ENCODE measurements at regions not wholly inside any gene's neighbourhood (a gene's known extent, or its start where the extent isn't known, plus 50 kb on each side); places are given as distances from the start of the nearest gene placed in this dataset.

GRCh38 chr10:29041616-29042015, 247.3 kb upstream of the LYZL1 start:
- Histone ChIP-seq H3K4me3 (ENCODE audit: insufficient read depth, low read depth, low read length) (no peak overlapping the region), H3K27me3 (ENCODE audit: insufficient read depth, low read length) (no peaks in the 10 kb centered on the region), H3K36me3 (ENCODE audit: insufficient read depth, low read length) (no peaks in the 10 kb centered on the region), H3K9ac (ENCODE audit: low read length) (no peak overlapping the region), H3K79me2 (ENCODE audit: insufficient read depth, low read length) (no peaks in the 10 kb centered on the region), H3K4me2 (ENCODE audit: low read length) (no peak overlapping the region), H3K27ac (ENCODE audit: low read depth, low read length) (no peak overlapping the region), H2AFZ (ENCODE audit: low read depth, low read length) (no peak overlapping the region), H3K9me3 (ENCODE audit: insufficient read depth, low read depth, low read length) (no peaks in the 10 kb centered on the region), H3K4me1 (ENCODE audit: insufficient read depth, low read length) (peaks cover 12% of the 10 kb centered on the region), H4K20me1 (ENCODE audit: insufficient read depth, low read length) (no peaks in the 10 kb centered on the region)
- FAIRE-seq (no peak), DNase-seq (ENCODE audit: low read depth) (peak; percentile 51)
- no peak overlapping the region for H3K4me3 Mint-ChIP-seq (ENCODE audit: unreplicated experiment)
- H3K27me3 Mint-ChIP-seq (ENCODE audit: low read depth, unreplicated experiment): no peaks in the 10 kb centered on the region
- peaks cover 4% of the 10 kb centered on the region for H3K9me3 Mint-ChIP-seq (ENCODE audit: unreplicated experiment)
- TF ChIP-seq CTCF (IDR thresholded peaks at IDR 0.05; ENCODE audit: insufficient read depth, low read depth, low read length) (no peak), EZH2 (IDR thresholded peaks at IDR 0.05; ENCODE audit: insufficient read depth, low read length) (no peak)
- H3K36me3 Mint-ChIP-seq (ENCODE audit: low read depth, unreplicated experiment): no peaks in the 10 kb centered on the region
- H3K27ac Mint-ChIP-seq (ENCODE audit: unreplicated experiment): no peak overlapping the region
- H3K4me1 Mint-ChIP-seq (ENCODE audit: low read depth, unreplicated experiment): peaks cover 19% of the 10 kb centered on the region

- no peak overlapping the region for H3K27ac ChIP-seq (ENCODE audit: low read depth, low read length)
- no peaks in the 10 kb centered on the region for H3K36me3 Mint-ChIP-seq (ENCODE audit: low read depth, unreplicated experiment)
- no peak overlapping the region for H3K4me3 Mint-ChIP-seq (ENCODE audit: unreplicated experiment)
- no peaks in the 10 kb centered on the region for H3K4me1 Mint-ChIP-seq (ENCODE audit: low read depth, unreplicated experiment)
- no peaks in the 10 kb centered on the region for H3K79me2 ChIP-seq (ENCODE audit: insufficient read depth, low read length)
- H3K27me3 Mint-ChIP-seq (ENCODE audit: low read depth, unreplicated experiment): peaks cover 2% of the 10 kb centered on the region
- H3K36me3 ChIP-seq (ENCODE audit: insufficient read depth, low read length): no peaks in the 10 kb centered on the region
- H3K4me3 ChIP-seq (ENCODE audit: insufficient read depth, low read depth, low read length): no peak overlapping the region
- no peak overlapping the region for H2AFZ ChIP-seq (ENCODE audit: low read depth, low read length)
- H3K4me1 ChIP-seq (ENCODE audit: insufficient read depth, low read length): no peaks in the 10 kb centered on the region
- DNase-seq (ENCODE audit: low read depth) (no peak), FAIRE-seq (no peak)
- no peak for TF ChIP-seq CTCF (IDR thresholded peaks at IDR 0.05; ENCODE audit: insufficient read depth, low read depth, low read length)
- no peak for TF ChIP-seq EZH2 (IDR thresholded peaks at IDR 0.05; ENCODE audit: insufficient read depth, low read length)
- no peak overlapping the region for H3K27ac Mint-ChIP-seq (ENCODE audit: unreplicated experiment)
- H3K9ac ChIP-seq (ENCODE audit: low read length): no peak overlapping the region
- no peak overlapping the region for H3K4me2 ChIP-seq (ENCODE audit: low read length)
- peaks cover 6% of the 10 kb centered on the region for H3K27me3 ChIP-seq (ENCODE audit: insufficient read depth, low read length)
- no peaks in the 10 kb centered on the region for H4K20me1 ChIP-seq (ENCODE audit: insufficient read depth, low read length)
- H3K9me3 Mint-ChIP-seq (ENCODE audit: unreplicated experiment): peaks cover 3% of the 10 kb centered on the region
- H3K9me3 ChIP-seq (ENCODE audit: insufficient read depth, low read depth, low read length): no peaks in the 10 kb centered on the region
Observed at GRCh38 chr10:29048506-29048905, 240.4 kb upstream of the LYZL1 start.

GRCh38 chr10:29050081-29050480, 238.8 kb upstream of the LYZL1 start:
- no peaks in the 10 kb centered on the region for H3K36me3 Mint-ChIP-seq (ENCODE audit: low read depth, unreplicated experiment)
- DNase-seq (ENCODE audit: low read depth): no peak
- no peak for FAIRE-seq
- no peaks in the 10 kb centered on the region for H3K9me3 ChIP-seq (ENCODE audit: insufficient read depth, low read depth, low read length)
- no peaks in the 10 kb centered on the region for H3K79me2 ChIP-seq (ENCODE audit: insufficient read depth, low read length)
- no peaks in the 10 kb centered on the region for H3K4me1 ChIP-seq (ENCODE audit: insufficient read depth, low read length)
- TF ChIP-seq CTCF (IDR thresholded peaks at IDR 0.05; ENCODE audit: insufficient read depth, low read depth, low read length) (no peak), EZH2 (IDR thresholded peaks at IDR 0.05; ENCODE audit: insufficient read depth, low read length) (no peak)
- H3K27ac Mint-ChIP-seq (ENCODE audit: unreplicated experiment): no peak overlapping the region
- no peaks in the 10 kb centered on the region for H3K4me1 Mint-ChIP-seq (ENCODE audit: low read depth, unreplicated experiment)
- H3K4me2 ChIP-seq (ENCODE audit: low read length): no peak overlapping the region
- H4K20me1 ChIP-seq (ENCODE audit: insufficient read depth, low read length): no peaks in the 10 kb centered on the region
- H2AFZ ChIP-seq (ENCODE audit: low read depth, low read length): no peak overlapping the region
- H3K27me3 ChIP-seq (ENCODE audit: insufficient read depth, low read length): peaks cover 6% of the 10 kb centered on the region
- H3K4me3 Mint-ChIP-seq (ENCODE audit: unreplicated experiment): no peak overlapping the region
- no peak overlapping the region for H3K27ac ChIP-seq (ENCODE audit: low read depth, low read length)
- H3K9ac ChIP-seq (ENCODE audit: low read length): no peak overlapping the region
- no peaks in the 10 kb centered on the region for H3K9me3 Mint-ChIP-seq (ENCODE audit: unreplicated experiment)
- no peak overlapping the region for H3K4me3 ChIP-seq (ENCODE audit: insufficient read depth, low read depth, low read length)
- no peaks in the 10 kb centered on the region for H3K36me3 ChIP-seq (ENCODE audit: insufficient read depth, low read length)
- H3K27me3 Mint-ChIP-seq (ENCODE audit: low read depth, unreplicated experiment): peaks cover 2% of the 10 kb centered on the region
